ENCODE measurements at regions not wholly inside any gene's neighbourhood (a gene's known extent, or its start where the extent isn't known, plus 50 kb on each side); places are given as distances from the start of the nearest gene placed in this dataset.

GRCh38 chr1:88274431-88274830 is 409.6 kb upstream of the PKN2 start (continued):
- no peak for TF ChIP-seq AFF4 (CRISPR knock-in tag; IDR thresholded peaks at IDR 0.05; ENCODE audit: borderline replicate concordance)
- TF ChIP-seq ZNF138 (CRISPR knock-in tag; conservative IDR thresholded peaks at IDR 0.05) = no peak
- TF ChIP-seq ZNF396 (CRISPR knock-in tag; IDR thresholded peaks at IDR 0.05; ENCODE audit: borderline replicate concordance) = no peak
- no peak for TF ChIP-seq ATF6 (CRISPR knock-in tag; IDR thresholded peaks at IDR 0.05)
- no peak for TF ChIP-seq NFYB (CRISPR knock-in tag; conservative IDR thresholded peaks at IDR 0.05; ENCODE audit: low read depth)
- no peak for TF ChIP-seq ZMAT4 (CRISPR knock-in tag; IDR thresholded peaks at IDR 0.05)
- no peak for TF ChIP-seq ZNF532 (CRISPR knock-in tag; IDR thresholded peaks at IDR 0.05; ENCODE audit: borderline replicate concordance)
- TF ChIP-seq ATF1 (CRISPR knock-in tag; IDR thresholded peaks at IDR 0.05) = no peak
- no peak for TF ChIP-seq ZSCAN18 (CRISPR knock-in tag; IDR thresholded peaks at IDR 0.05)

- no peaks in the 10 kb centered on the region for H3K27me3 Mint-ChIP-seq (ENCODE audit: low read depth)
- no peak for DNase-seq (ENCODE audit: low spot score)
- TF ChIP-seq STAT6 (CRISPR knock-in tag; conservative IDR thresholded peaks at IDR 0.05; ENCODE audit: low read depth) = no peak
- no peak for TF ChIP-seq ZNF671 (CRISPR knock-in tag; IDR thresholded peaks at IDR 0.05)
- TF ChIP-seq OVOL2 (CRISPR knock-in tag; IDR thresholded peaks at IDR 0.05; ENCODE audit: borderline replicate concordance) = no peak
- TF ChIP-seq MXD4 (CRISPR knock-in tag; IDR thresholded peaks at IDR 0.05; ENCODE audit: borderline replicate concordance) = no peak
- TF ChIP-seq NR2C2 (CRISPR knock-in tag; IDR thresholded peaks at IDR 0.05) = no peak
- no peak for TF ChIP-seq ZBTB43 (CRISPR knock-in tag; IDR thresholded peaks at IDR 0.05)
- no peak for TF ChIP-seq ZNF396 (CRISPR knock-in tag; IDR thresholded peaks at IDR 0.05; ENCODE audit: borderline replicate concordance)
- TF ChIP-seq ZSCAN18 (CRISPR knock-in tag; IDR thresholded peaks at IDR 0.05) = no peak
- TF ChIP-seq E2F5 (CRISPR knock-in tag; IDR thresholded peaks at IDR 0.05) = no peak
These were observed 408.7 kb upstream of the PKN2 start for GRCh38 chr1:88275259-88275862.

More at GRCh38 chr1:88275259-88275862, 408.7 kb upstream of the PKN2 start:
- H3K36me3 Mint-ChIP-seq = peaks cover 9% of the 10 kb centered on the region
- ChIA-PET POLR2A (no interaction called here), CTCF (interaction anchor here (0.6 kb wide), 1 partner anchor 201 kb away, joined by 3 read pairs; no protein-coding TSS in a partner anchor)
- peaks cover 17% of the 10 kb centered on the region for H3K4me1 Mint-ChIP-seq
- H3K27ac Mint-ChIP-seq = no peak overlapping the region
- H3K4me3 Mint-ChIP-seq = no peak overlapping the region
- ATAC-seq = no peak
- H3K9me3 Mint-ChIP-seq = peaks cover 19% of the 10 kb centered on the region
